Activated CD4-positive, alpha-beta T cell treated with anti-CD3 and anti-CD28 coated beads for 48 hours (primary cell): ENCODE measurements at regions not wholly inside any gene's neighbourhood (a gene's known extent, or its start where the extent isn't known, plus 50 kb on each side); places are given as distances from the start of the nearest gene placed in this dataset.
"Not testable (repeated sequence)": the region's sequence is repeated elsewhere in the genome, so short reads cannot be mapped to it uniquely, and the experiment has no call there.

Experiments
- DNase-seq: peaks from one replicate; pipeline ENCODE4 v3.0.0-alpha.2; 2020

GRCh38 chr1:232441036-232441411 lies 188.9 kb downstream of the SIPA1L2 start:
- DNase-seq: no peak

GRCh38 chr1:232440325-232441035 lies 189.5 kb downstream of the SIPA1L2 start:
- peak; percentile 16 for DNase-seq

- DNase-seq: no peak
These were observed 190.9 kb downstream of the SIPA1L2 start for GRCh38 chr1:232439011-232439410.

- no peak for DNase-seq
These were observed 191.5 kb downstream of the SIPA1L2 start for GRCh38 chr1:232438476-232438875.

GRCh38 chr1:232437510-232437909 lies 192.4 kb downstream of the SIPA1L2 start:
- DNase-seq: no peak

- DNase-seq: no peak
These were observed 194.2 kb downstream of the SIPA1L2 start for GRCh38 chr1:232435729-232436128.

GRCh38 chr1:232432313-232432712 lies 197.6 kb downstream of the SIPA1L2 start:
- DNase-seq: no peak

- no peak for DNase-seq
These were observed 198.2 kb downstream of the SIPA1L2 start for GRCh38 chr1:232431748-232432147.

GRCh38 chr1:232431326-232431725 lies 198.6 kb downstream of the SIPA1L2 start:
- no peak for DNase-seq

GRCh38 chr1:232430467-232430866 lies 199.5 kb downstream of the SIPA1L2 start:
- no peak for DNase-seq

GRCh38 chr1:232428786-232429530 lies 201.0 kb downstream of the SIPA1L2 start:
- no peak for DNase-seq

GRCh38 chr1:232428036-232428645 lies 201.8 kb downstream of the SIPA1L2 start:
- no peak for DNase-seq

- no peak for DNase-seq
These were observed 203.1 kb downstream of the SIPA1L2 start for GRCh38 chr1:232426801-232427200.

GRCh38 chr1:232425421-232425820 lies 204.5 kb downstream of the SIPA1L2 start:
- no peak for DNase-seq

- no peak for DNase-seq
These were observed 206.3 kb downstream of the SIPA1L2 start for GRCh38 chr1:232423591-232423990.

- DNase-seq: no peak
These were observed 207.0 kb downstream of the SIPA1L2 start for GRCh38 chr1:232422898-232423297.

GRCh38 chr1:232422098-232422497 lies 207.8 kb downstream of the SIPA1L2 start:
- no peak for DNase-seq

GRCh38 chr1:232421143-232421796 lies 208.7 kb downstream of the SIPA1L2 start:
- no peak for DNase-seq

- no peak for DNase-seq
These were observed 212.2 kb downstream of the SIPA1L2 start for GRCh38 chr1:232417636-232418248.

- no peak for DNase-seq
These were observed 213.8 kb downstream of the SIPA1L2 start for GRCh38 chr1:232416026-232416568.

GRCh38 chr1:232415481-232415880 lies 214.5 kb downstream of the SIPA1L2 start:
- DNase-seq: not testable (repeated sequence)

GRCh38 chr1:232414100-232414499 lies 215.8 kb downstream of the SIPA1L2 start:
- no peak for DNase-seq

- DNase-seq: no peak
These were observed 216.3 kb downstream of the SIPA1L2 start for GRCh38 chr1:232413674-232414073.
